ENCODE measurements at regions not wholly inside any gene's neighbourhood (a gene's known extent, or its start where the extent isn't known, plus 50 kb on each side); places are given as distances from the start of the nearest gene placed in this dataset.

GRCh38 chr3:76889911-76890310 lies 150.0 kb upstream of the ROBO2 start:
- in situ Hi-C loops (cut with HindIII; ENCODE audit: low sequenced_read_pairs): no loop called here
- H3K4me3 ChIP-seq (ENCODE audit: low read depth, low read length): no peak overlapping the region
- TF ChIP-seq CTCF (IDR thresholded peaks at IDR 0.05; ENCODE audit: low read depth, low read length): no peak
- DNase-seq (ENCODE audit: low read depth, low spot score): no peak

GRCh38 chr3:76897076-76897475 lies 142.8 kb upstream of the ROBO2 start:
- DNase-seq (ENCODE audit: low read depth, low spot score): no peak
- in situ Hi-C loops (cut with HindIII; ENCODE audit: low sequenced_read_pairs): no loop called here
- no peak for TF ChIP-seq CTCF (IDR thresholded peaks at IDR 0.05; ENCODE audit: low read depth, low read length)
- no peak overlapping the region for H3K4me3 ChIP-seq (ENCODE audit: low read depth, low read length)

- DNase-seq (ENCODE audit: low read depth, low spot score): no peak
- no peak overlapping the region for H3K4me3 ChIP-seq (ENCODE audit: low read depth, low read length)
- no peak for TF ChIP-seq CTCF (IDR thresholded peaks at IDR 0.05; ENCODE audit: low read depth, low read length)
- in situ Hi-C loops (cut with HindIII; ENCODE audit: low sequenced_read_pairs): no loop called here
These were observed 139.3 kb upstream of the ROBO2 start for GRCh38 chr3:76900596-76900995.

GRCh38 chr3:76908156-76908555 lies 131.7 kb upstream of the ROBO2 start:
- H3K4me3 ChIP-seq (ENCODE audit: low read depth, low read length): no peak overlapping the region
- TF ChIP-seq CTCF (IDR thresholded peaks at IDR 0.05; ENCODE audit: low read depth, low read length): no peak
- no peak for DNase-seq (ENCODE audit: low read depth, low spot score)
- in situ Hi-C loops (cut with HindIII; ENCODE audit: low sequenced_read_pairs): no loop called here

- no peak overlapping the region for H3K4me3 ChIP-seq (ENCODE audit: low read depth, low read length)
- in situ Hi-C loops (cut with HindIII; ENCODE audit: low sequenced_read_pairs): no loop called here
- TF ChIP-seq CTCF (IDR thresholded peaks at IDR 0.05; ENCODE audit: low read depth, low read length): no peak
- DNase-seq (ENCODE audit: low read depth, low spot score): no peak
These were observed 127.0 kb upstream of the ROBO2 start for GRCh38 chr3:76912841-76913383.

GRCh38 chr3:76917436-76917835 lies 122.5 kb upstream of the ROBO2 start:
- no peak for TF ChIP-seq CTCF (IDR thresholded peaks at IDR 0.05; ENCODE audit: low read depth, low read length)

GRCh38 chr3:76920511-76920910 lies 119.4 kb upstream of the ROBO2 start:
- TF ChIP-seq CTCF (IDR thresholded peaks at IDR 0.05; ENCODE audit: low read depth, low read length): no peak
- H3K4me3 ChIP-seq (ENCODE audit: low read depth, low read length): no peak overlapping the region
- in situ Hi-C loops (cut with HindIII; ENCODE audit: low sequenced_read_pairs): no loop called here
- no peak for DNase-seq (ENCODE audit: low read depth, low spot score)

More at GRCh38 chr3:76917436-76917835, 122.5 kb upstream of the ROBO2 start:
- DNase-seq (ENCODE audit: low read depth, low spot score): no peak
- no peak overlapping the region for H3K4me3 ChIP-seq (ENCODE audit: low read depth, low read length)
- in situ Hi-C loops (cut with HindIII; ENCODE audit: low sequenced_read_pairs): no loop called here
